BLaER1 treated with 17β-estradiol and CSF1 and Interleukin-3, amounts not matched to agents 10 nM and 100 nM (cell line): ENCODE measurements at regions not wholly inside any gene's neighbourhood (a gene's known extent, or its start where the extent isn't known, plus 50 kb on each side); places are given as distances from the start of the nearest gene placed in this dataset.

Source experiments
- H3K27ac ChIP-seq, 11 experiments: shearing (Covaris generic); formaldehyde crosslinking; 2 replicates each; pipeline ENCODE4 v1.8.1; 2022
- H3K27me3 ChIP-seq, 11 experiments: shearing (Covaris generic); formaldehyde crosslinking; 2 replicates each; pipeline ENCODE4 v1.8.1; 2022
- H3K36me3 ChIP-seq, 11 experiments: shearing (Covaris generic); formaldehyde crosslinking; 2 replicates each; pipeline ENCODE4 v1.8.1; 2022
- H3K4me1 ChIP-seq, 10 experiments: shearing (Covaris generic); formaldehyde crosslinking; 2 replicates each; pipeline ENCODE4 v1.8.1; 2022
- H3K4me2 ChIP-seq, 11 experiments: shearing (Covaris generic); formaldehyde crosslinking; 2 replicates each; pipeline ENCODE4 v1.8.1; 2022
- H3K4me3 ChIP-seq, 10 experiments: shearing (Covaris generic); formaldehyde crosslinking; 2 replicates each; pipeline ENCODE4 v1.8.1; 2022
- H3K9ac ChIP-seq, 11 experiments: shearing (Covaris generic); formaldehyde crosslinking; 2 replicates each; pipeline ENCODE4 v1.8.1; 2022
- H3K9me3 ChIP-seq, 11 experiments: shearing (Covaris generic); formaldehyde crosslinking; replicated peaks in 1 of 11; 2 replicates each; pipeline ENCODE4 v1.8.1; 2022
- H4K20me1 ChIP-seq, 11 experiments: shearing (Covaris generic); formaldehyde crosslinking; 2 replicates each; pipeline ENCODE4 v1.8.1; 2022
- Cebpa-rat ChIP-seq, 11 experiments: shearing (Covaris generic); IDR thresholded peaks; 2 replicates each; pipeline ENCODE4 v1.8.1; 2022

DNA sequence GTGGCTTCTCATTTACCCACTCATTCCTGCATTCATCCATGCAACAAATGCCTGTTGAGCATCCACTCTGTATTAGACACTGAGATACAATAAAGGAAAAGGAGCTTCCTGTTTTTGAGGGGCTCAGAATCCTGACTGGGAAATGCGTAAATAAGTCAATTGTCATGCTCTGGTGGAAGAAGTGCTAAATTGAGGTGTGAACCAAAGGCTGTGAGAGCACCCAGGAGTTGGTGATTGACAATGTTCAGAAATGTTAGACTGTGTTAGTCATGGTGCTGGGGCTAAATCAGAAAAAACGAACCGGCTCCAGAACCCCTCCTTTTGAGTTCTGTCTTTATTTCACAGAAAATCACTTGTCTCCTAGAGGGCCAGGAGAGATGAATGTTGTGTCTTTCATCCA is 558.6 kb upstream of the SGCD start:
- H3K27me3 ChIP-seq: no peaks in the 10 kb centered on the region
- no peak overlapping the region for H3K4me2 ChIP-seq
- peaks cover 0 to 4% (median 0%) of the 10 kb centered on the region in 10 experiments; a peak in 1 of 20 replicates for H3K4me1 ChIP-seq
- H3K27ac ChIP-seq: no peak overlapping the region
- H3K9ac ChIP-seq: no peak overlapping the region
- no peaks in the 10 kb centered on the region for H3K9me3 ChIP-seq
- H4K20me1 ChIP-seq: no peaks in the 10 kb centered on the region
- no peaks in the 10 kb centered on the region for H3K36me3 ChIP-seq
- no peak for TF ChIP-seq Cebpa-rat (IDR thresholded peaks at IDR 0.05)
- H3K4me3 ChIP-seq: no peak overlapping the region

DNA sequence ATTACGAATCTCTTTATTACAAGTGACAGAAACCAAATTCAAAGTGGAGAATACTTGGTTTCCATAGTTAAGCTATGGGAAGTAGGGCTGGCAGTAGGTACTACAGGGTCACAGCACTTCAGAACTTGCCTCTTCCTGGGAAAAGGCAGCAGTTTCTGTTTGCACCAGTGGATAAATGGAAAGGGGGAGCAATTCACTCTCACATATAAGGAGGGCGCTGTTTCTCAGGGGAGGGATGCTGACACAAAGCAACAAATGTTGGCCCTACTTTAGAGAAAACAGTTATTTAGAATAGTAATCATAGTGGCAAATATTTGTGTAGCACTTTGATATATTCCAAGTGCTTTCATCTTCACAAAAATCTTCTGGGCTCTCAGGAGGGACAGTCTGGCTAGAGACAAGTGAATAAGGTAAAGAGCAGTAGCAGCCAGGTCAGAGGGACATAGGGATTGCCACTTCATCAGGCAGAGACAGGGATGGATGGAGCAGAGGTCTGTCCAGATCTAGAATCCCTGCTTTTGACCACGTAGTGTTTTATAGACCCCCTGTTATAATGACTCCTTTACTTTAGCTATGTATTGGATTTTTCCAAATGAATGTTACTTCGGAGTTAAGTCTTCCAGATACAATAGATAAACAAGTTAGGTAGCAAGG is 554.8 kb upstream of the SGCD start:
- H3K27ac ChIP-seq: no peak overlapping the region
- H3K4me2 ChIP-seq: no peak overlapping the region
- H3K4me1 ChIP-seq: peaks cover 0 to 4% (median 0%) of the 10 kb centered on the region in 10 experiments; a peak in 1 of 20 replicates
- H3K4me3 ChIP-seq: no peak overlapping the region
- no peaks in the 10 kb centered on the region for H3K9me3 ChIP-seq
- H3K36me3 ChIP-seq: no peaks in the 10 kb centered on the region
- no peaks in the 10 kb centered on the region for H4K20me1 ChIP-seq
- TF ChIP-seq Cebpa-rat (IDR thresholded peaks at IDR 0.05): no peak
- H3K9ac ChIP-seq: no peak overlapping the region
- no peaks in the 10 kb centered on the region for H3K27me3 ChIP-seq

DNA sequence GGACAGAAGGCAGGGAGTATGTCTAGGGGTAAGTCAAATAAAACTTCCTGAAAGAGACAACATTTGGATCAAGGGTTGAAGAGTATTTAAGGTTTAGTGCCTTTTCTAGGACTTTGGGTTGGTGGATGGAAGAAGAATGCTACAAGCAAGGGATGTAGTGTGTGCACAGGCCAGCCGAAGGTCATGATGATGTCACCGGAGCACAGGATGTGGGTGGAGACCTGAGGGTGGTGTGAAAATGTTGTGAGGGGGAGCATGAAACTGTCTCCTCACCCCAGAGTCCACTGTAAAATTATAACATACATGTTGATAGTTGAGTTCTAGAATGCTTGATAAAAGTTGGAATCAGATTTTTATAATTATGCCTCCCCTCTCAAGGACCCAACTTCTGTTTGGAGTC is 553.3 kb upstream of the SGCD start:
- Histone ChIP-seq H3K9ac (no peak overlapping the region), H3K9me3 (no peaks in the 10 kb centered on the region), H3K27me3 (no peaks in the 10 kb centered on the region), H3K27ac (no peak overlapping the region), H4K20me1 (no peaks in the 10 kb centered on the region), H3K4me1 (no peaks in the 10 kb centered on the region), H3K4me3 (no peak overlapping the region), H3K36me3 (no peaks in the 10 kb centered on the region), H3K4me2 (no peak overlapping the region)
- TF ChIP-seq Cebpa-rat (IDR thresholded peaks at IDR 0.05): no peak

DNA sequence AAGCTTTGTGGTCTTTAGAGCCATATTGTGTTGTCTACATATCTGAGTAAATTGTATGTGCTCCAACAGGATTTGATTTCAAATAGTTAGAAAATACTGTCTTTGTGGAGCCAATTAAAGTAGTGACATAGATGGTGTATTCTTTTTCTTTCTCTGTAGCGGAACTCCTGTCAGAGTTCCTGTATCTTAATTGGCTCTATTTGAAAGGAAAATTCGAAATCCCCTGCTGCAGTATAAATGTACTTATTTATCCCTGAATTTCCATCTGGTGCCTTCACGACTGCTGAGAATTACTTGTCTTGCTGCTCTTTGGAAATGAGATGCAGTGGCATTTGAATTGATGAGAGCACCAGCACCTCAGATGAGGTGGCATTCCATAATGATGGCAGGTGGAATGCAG is 546.7 kb upstream of the SGCD start:
- H3K4me2 ChIP-seq: no peak overlapping the region
- no peak for TF ChIP-seq Cebpa-rat (IDR thresholded peaks at IDR 0.05)
- no peaks in the 10 kb centered on the region for H4K20me1 ChIP-seq
- H3K36me3 ChIP-seq: no peaks in the 10 kb centered on the region
- no peaks in the 10 kb centered on the region for H3K27me3 ChIP-seq
- no peak overlapping the region for H3K27ac ChIP-seq
- no peak overlapping the region for H3K4me3 ChIP-seq
- no peak overlapping the region for H3K9ac ChIP-seq
- no peaks in the 10 kb centered on the region for H3K4me1 ChIP-seq
- peaks cover 0 to 7% (median 0%) of the 10 kb centered on the region in 11 experiments; a peak in 4 of 22 replicates for H3K9me3 ChIP-seq

DNA sequence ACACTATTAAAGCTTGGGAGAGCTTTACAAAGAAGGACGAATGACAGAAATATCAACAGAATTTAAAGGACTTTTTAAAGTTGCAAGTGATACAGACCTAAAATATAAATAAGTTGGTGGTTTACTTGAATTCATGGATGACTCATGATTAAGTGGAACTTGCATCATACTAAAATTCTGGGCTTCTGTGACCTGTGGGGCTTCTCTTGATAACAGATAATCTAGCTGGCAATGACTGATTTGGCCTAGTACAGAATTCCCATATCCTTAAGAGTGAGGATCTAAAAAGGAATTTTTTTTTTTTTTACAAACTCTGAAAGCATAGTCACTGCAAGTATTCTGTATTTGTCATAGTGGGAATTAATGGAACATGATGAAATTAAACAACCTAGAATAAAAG is 543.7 kb upstream of the SGCD start:
- H3K9me3 ChIP-seq: peaks cover 0 to 7% (median 0%) of the 10 kb centered on the region in 11 experiments; a peak in 4 of 22 replicates
- no peaks in the 10 kb centered on the region for H4K20me1 ChIP-seq
- TF ChIP-seq Cebpa-rat (IDR thresholded peaks at IDR 0.05): no peak
- H3K27me3 ChIP-seq: no peaks in the 10 kb centered on the region
- H3K4me1 ChIP-seq: no peaks in the 10 kb centered on the region
- no peaks in the 10 kb centered on the region for H3K36me3 ChIP-seq
- H3K9ac ChIP-seq: no peak overlapping the region
- no peak overlapping the region for H3K4me2 ChIP-seq
- H3K27ac ChIP-seq: no peak overlapping the region
- no peak overlapping the region for H3K4me3 ChIP-seq

DNA sequence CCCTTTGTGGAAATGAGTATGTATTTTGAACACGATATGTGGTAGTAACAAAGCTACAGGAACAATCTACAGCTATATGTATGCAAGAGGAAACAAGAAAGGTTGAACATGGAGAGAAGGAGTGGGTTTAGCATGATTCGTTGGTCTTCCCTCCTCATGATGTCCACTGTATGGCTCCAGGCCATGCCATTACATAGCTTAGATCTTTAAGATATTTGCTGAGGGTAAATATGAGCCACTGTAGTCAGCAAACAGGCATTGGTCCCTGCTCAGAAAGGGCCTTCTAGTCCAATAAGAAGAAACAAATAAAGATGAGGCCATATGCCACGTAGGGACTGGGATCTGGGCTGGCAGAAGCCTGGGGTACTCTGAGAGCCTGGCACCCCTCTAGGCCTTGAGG is 543.2 kb upstream of the SGCD start:
- Histone ChIP-seq H3K4me2 (no peak overlapping the region), H3K4me3 (no peak overlapping the region), H3K36me3 (no peaks in the 10 kb centered on the region), H3K27me3 (no peaks in the 10 kb centered on the region), H3K9me3 (peaks cover 0 to 7% (median 0%) of the 10 kb centered on the region in 11 experiments; a peak in 4 of 22 replicates), H3K9ac (no peak overlapping the region), H3K4me1 (no peaks in the 10 kb centered on the region), H3K27ac (no peak overlapping the region), H4K20me1 (no peaks in the 10 kb centered on the region)
- no peak for TF ChIP-seq Cebpa-rat (IDR thresholded peaks at IDR 0.05)

DNA sequence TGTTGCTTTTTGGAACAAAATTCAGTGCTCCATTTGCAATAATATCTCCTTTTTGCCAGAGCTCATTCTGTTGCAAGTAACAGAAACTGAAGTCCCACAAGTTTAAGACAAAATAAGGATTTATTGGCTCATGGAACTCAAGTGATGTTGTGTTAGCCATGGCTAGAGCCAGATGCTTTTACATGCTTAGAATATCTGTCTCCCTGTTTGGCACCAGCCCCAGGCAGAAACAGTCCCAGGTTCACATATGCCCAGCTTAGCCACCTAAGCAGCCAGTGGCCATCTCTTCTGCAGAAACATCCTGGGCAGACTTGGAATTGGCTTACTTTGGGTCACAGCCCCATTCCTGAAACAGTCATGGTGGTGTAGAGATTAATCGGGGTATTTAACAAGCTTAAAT is 540.9 kb upstream of the SGCD start:
- Histone ChIP-seq H3K27me3 (no peaks in the 10 kb centered on the region), H3K4me1 (no peaks in the 10 kb centered on the region), H3K36me3 (no peaks in the 10 kb centered on the region), H3K9ac (no peak overlapping the region), H3K9me3 (peaks cover 0 to 4% (median 0%) of the 10 kb centered on the region in 11 experiments; a peak in 3 of 22 replicates), H3K4me3 (no peak overlapping the region), H3K27ac (no peak overlapping the region), H3K4me2 (no peak overlapping the region), H4K20me1 (no peaks in the 10 kb centered on the region)
- no peak for TF ChIP-seq Cebpa-rat (IDR thresholded peaks at IDR 0.05)

DNA sequence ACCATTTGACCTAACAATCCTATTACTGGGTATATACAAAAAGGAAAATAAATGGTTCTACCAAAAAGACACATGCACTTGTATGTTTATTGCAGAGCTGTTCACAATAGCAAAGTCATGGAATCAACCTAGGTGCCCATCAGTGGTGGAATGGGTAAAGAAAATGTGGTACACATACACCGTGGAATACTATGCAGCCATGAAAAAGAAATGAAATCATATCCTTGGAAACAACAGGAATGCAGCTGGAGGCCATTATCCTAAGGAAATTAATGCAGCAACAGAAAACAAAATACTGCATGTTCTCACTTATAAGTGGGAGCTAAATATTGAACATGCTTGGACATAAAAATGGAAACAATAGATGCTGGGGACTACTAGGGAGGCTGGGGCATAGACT is 534.1 kb upstream of the SGCD start:
- Histone ChIP-seq H3K4me3 (no peak overlapping the region), H3K4me2 (no peak overlapping the region), H3K27me3 (no peaks in the 10 kb centered on the region), H4K20me1 (no peaks in the 10 kb centered on the region), H3K9me3 (peaks cover 23 to 38% (median 31%) of the 10 kb centered on the region in 11 experiments), H3K4me1 (no peaks in the 10 kb centered on the region), H3K9ac (no peak overlapping the region), H3K27ac (no peak overlapping the region), H3K36me3 (no peaks in the 10 kb centered on the region)
- TF ChIP-seq Cebpa-rat (IDR thresholded peaks at IDR 0.05): no peak

DNA sequence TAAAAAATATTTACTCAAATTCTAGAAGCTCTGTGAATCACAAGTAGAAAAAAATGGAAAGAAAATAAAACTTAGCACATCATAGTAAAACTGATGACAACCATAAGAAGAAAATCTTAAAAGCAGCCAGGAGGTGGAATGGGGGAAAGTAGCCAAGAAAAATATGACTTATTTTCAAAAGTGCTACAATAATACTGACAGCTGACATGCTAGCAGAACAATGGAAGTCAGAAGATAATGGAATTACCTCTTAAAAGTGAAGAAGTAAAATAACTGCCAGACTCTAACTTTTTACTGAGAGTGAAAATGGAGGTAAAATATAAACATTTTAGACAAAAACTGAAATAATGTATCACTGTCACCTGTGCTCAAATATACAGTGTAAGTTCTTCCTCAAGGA is 532.2 kb upstream of the SGCD start:
- TF ChIP-seq Cebpa-rat (IDR thresholded peaks at IDR 0.05): no peak
- Histone ChIP-seq H3K27ac (no peak overlapping the region), H3K9me3 (peaks cover 23 to 38% (median 31%) of the 10 kb centered on the region in 11 experiments), H3K4me2 (no peak overlapping the region), H3K9ac (no peak overlapping the region), H3K36me3 (no peaks in the 10 kb centered on the region), H4K20me1 (no peaks in the 10 kb centered on the region), H3K4me3 (no peak overlapping the region), H3K27me3 (no peaks in the 10 kb centered on the region), H3K4me1 (no peaks in the 10 kb centered on the region)

DNA sequence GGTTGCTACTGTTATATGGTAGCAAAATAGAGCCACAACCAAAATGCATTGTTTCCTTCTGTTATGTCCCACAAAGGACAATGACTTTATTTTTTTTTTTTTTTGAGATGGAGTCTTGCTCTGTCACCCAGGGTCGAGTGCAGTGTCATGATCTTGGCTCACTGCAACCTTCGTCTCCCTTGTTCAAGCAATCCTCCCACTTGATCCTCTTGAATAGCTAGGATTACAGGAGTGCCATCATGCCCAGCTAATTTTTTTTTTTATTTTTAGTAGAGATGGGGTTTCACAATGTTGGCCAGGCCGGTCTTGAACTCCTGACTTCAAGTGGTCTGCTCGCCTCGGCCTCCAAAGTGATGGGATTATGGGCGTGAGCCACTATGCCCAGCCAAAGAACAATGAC is 527.7 kb upstream of the SGCD start:
- Histone ChIP-seq H3K4me2 (no peak overlapping the region), H3K4me3 (no peak overlapping the region), H3K27me3 (no peaks in the 10 kb centered on the region), H3K4me1 (no peaks in the 10 kb centered on the region), H3K36me3 (no peaks in the 10 kb centered on the region), H4K20me1 (no peaks in the 10 kb centered on the region), H3K27ac (no peak overlapping the region), H3K9ac (no peak overlapping the region), H3K9me3 (peaks cover 8 to 18% (median 10%) of the 10 kb centered on the region in 11 experiments; a peak in 21 of 22 replicates)
- no peak for TF ChIP-seq Cebpa-rat (IDR thresholded peaks at IDR 0.05)
